ENCODE measurements at regions not wholly inside any gene's neighbourhood (a gene's known extent, or its start where the extent isn't known, plus 50 kb on each side); places are given as distances from the start of the nearest gene placed in this dataset.

- DNase-seq: no peak
Measured at GRCh38 chr2:129768036-129768386, 211.5 kb upstream of the RAB6C start.

DNA sequence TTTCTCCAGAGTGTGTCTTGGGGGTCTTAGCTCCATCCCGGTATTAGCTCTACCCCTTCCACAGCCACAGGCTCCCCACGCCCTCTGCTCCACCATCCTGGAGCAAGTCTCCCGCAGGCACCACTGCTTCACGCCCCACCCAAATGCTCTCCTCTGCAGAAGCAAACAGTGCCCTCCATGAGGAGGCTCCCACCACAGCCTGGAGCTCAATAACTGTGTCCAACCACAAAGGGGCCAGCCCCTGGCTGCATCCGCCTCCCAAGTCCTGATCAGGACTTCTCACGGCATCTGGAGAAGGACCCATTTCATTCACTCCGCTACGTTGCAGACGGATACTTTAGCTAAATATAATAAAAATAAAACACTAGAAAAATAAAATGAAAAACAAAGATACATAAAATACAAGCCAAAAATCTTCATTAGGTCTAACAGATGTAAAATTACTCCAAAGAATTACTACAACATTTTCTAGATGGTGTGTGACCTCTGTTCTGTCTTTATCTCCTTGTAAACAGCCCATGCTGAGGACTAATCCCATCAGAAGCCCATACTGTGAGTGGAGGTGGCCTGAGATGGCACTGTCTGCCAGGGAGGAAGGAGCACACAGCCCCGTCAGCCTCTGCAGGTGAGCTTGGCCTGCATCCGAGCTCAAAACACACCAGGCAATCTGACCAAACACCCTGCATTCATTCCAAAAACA is 210.8 kb upstream of the RAB6C start:
- DNase-seq: no peak

DNA sequence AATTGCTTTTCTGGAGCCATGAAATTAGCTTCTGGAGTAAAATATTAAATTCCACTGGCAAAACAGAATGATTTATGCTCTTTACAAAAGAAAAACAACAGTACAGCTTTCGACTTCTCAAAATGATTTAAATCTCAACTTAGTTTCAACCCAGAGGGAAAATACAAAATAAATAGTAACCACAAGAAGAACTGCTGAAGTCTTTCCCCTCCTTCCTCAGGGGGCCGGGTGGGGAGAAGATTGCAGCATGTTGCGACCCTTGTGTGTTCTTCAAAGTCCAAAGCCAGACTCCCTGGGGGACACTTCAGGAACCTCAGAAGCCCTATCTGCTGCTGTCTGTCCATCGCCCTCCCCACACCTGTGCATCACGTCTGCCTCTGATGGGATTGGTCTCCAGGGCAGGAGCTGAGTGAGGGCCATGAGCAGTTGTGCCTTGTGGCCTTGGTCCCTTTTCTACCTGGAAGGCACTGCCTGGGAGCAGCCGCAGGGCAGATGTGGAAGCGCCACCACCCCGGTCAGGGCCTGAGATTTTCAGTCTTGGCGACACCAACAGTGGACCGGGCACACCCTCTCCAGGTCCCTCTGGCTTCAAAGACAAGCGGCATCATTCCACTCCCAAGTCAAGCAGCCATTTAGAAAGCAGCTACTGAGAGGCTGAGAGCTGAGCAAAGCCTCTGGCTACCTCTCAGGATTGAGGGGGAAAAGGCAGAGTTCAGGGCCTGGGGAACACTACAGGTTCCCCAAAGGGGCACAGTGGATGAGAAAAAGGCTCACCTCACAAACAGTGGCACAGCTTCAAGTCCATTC is 210.1 kb upstream of the RAB6C start:
- DNase-seq: no peak

GRCh38 chr2:129771418-129772189 is 207.9 kb upstream of the RAB6C start:
- DNase-seq: no peak

GRCh38 chr2:129772190-129772579 is 207.3 kb upstream of the RAB6C start:
- DNase-seq: no peak

GRCh38 chr2:129775952-129776653 is 203.4 kb upstream of the RAB6C start:
- DNase-seq: no peak

GRCh38 chr2:129777146-129777545 is 202.3 kb upstream of the RAB6C start:
- DNase-seq: no peak

GRCh38 chr2:129777762-129778583 is 201.5 kb upstream of the RAB6C start:
- DNase-seq: no peak

GRCh38 chr2:129778584-129778877 is 200.9 kb upstream of the RAB6C start:
- no peak for DNase-seq

GRCh38 chr2:129779783-129780182 is 199.7 kb upstream of the RAB6C start:
- DNase-seq: no peak

GRCh38 chr2:129780316-129781270 is 198.9 kb upstream of the RAB6C start:
- no peak for DNase-seq

- no peak for DNase-seq
Measured at GRCh38 chr2:129781749-129782632, 197.5 kb upstream of the RAB6C start.

GRCh38 chr2:129782633-129782990 is 196.9 kb upstream of the RAB6C start:
- no peak for DNase-seq

DNA sequence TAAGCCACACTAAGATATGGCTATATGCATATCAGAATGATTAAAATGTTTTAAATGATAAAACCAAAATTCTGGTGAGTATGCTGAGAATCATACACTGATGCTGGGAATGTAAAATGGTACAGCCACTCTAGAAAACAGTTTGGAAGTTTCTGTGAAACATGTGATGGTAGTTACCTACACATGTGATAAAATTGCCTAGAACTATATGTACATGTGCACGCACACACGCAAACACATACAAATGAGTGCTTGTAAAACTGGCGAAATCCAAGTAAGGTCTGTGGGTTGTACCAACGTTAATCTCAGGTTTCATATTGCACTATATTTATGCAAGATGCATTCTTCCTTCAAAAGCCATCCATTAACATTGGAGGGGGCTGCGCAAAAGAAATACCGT is 195.0 kb upstream of the RAB6C start:
- DNase-seq: no peak

DNA sequence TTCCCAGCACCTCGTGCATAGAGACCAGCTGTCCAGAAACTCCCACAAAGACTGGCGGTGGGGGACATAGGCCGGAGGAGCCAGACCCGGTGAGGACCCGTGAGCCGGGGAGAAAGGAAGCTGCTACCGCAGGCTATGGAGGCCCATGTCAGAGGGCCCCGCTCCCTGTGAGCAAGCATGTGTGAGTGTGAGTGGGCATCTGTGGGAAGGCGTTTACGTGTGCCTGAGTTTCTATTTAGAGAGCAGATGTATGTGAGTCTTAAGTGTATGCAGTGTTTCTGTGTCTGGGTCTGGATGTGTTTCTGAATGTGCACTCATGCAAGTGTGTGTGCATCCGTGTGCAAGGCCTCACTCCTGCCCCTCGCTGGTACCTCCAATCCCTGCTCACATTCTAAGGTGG is 187.8 kb upstream of the RAB6C start:
- DNase-seq: no peak

DNA sequence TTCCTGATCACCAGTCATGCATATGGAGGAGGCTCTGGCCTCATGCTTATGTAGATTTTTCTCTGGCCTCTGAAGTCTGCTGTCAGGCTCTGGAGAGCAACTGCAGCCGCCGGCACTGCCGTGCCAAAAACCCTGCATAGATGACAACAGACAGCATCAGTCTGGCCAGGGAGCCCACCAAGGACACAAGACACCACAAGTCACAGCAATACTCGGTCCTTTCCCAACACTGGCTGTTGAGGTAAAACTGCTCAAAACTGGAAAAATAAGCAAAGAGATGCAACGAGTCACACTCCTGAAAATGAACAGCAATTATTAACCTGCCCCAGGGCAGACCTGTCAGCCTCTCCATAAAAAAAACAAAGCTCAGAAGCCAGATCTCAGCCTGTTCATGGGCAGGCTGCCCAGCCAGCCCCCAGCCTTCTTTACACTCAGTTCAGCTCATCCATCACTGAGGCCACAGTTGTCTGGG is 186.0 kb upstream of the RAB6C start:
- no peak for DNase-seq

DNA sequence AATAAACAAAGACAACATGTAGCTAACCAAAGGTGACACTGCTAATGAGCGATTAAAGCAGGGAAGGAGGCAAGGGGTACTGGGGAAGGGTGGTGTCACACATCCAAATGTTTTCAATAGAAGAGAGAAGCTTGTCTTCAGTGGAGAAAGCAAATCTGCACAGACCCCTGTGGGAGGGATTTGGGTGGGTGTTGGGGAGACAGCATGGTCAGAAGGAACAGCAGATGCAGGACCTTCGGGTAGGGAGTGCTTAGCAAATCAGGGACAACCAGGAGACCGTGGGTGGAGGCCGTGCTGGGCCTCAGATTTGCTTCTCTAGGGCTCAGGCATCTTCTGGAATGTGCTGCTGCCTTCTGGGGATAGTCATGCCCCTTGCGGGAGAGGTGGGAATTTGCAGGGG is 185.3 kb upstream of the RAB6C start:
- DNase-seq: no peak

DNA sequence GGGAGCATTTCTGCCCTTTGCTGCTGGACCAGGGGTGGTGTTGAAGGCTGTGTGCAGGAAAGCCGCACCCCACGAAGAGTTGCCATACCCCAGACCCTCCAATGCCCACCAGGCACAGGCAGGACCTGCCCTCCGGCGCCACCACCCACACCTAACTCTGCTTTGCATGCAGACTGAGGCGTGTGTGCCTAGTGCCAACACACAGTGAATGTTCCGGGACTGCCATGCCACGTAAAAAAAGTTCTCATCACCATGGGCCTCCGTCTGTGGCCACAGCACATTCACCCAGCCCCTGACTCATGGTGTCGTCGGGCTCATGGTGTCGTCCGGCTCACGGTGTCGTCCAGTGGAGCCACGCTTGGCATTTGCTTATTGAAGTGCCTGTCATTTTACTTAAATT is 184.9 kb upstream of the RAB6C start:
- no peak for DNase-seq

DNA sequence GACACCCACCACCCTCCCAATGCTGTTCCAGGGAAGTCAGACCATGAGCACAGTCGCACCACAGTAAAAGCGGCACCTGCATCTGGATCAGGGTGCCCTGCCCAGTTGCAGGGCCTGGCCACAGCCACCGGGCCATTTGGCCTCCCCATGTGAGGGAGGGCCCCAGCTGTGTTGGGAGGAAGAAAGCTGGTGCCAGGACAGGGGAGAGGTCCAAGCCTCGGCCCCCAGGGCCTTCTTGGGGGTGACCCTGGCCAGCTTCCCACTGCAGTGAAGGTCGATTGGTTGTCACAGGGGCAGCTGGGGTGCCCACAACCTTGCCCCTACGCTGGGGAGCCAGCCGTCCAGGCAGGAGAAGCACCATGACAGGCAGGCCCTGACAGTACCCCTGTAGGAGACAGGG is 183.2 kb upstream of the RAB6C start:
- DNase-seq: no peak

DNA sequence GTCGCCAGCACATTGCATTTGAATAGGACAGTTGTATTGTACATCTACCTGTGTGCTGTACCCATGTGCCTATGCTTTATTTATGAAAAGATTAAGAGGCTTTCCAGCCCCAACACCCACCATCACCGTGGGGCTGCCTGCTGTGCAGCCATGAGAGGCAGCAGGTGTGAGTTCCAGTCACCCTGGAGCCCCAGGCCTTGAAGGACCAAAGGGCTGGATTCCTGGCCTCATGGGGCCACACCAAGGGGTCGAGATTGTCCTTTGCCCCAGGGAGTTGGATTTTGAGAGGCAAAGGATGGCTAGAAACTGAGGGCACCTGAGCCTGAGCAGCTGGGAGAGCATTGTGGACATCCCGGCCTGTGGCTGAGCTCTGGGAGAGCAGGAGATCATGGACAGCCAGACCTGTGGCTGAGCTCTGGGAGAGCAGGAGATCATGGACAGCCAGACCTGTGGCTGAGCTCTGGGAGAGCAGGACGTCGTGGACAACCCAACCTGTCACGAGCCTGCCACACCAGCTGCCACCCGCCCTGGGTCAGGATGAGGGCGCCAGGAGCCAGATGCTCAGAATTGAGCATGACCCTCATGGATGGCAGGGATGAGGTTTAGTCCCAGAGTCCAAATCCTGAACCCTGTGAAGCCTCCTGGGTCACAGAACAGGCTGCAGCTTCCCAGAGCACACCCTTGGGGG is 182.5 kb upstream of the RAB6C start:
- no peak for DNase-seq
